ENCODE measurements at regions not wholly inside any gene's neighbourhood (a gene's known extent, or its start where the extent isn't known, plus 50 kb on each side); places are given as distances from the start of the nearest gene placed in this dataset.

DNA sequence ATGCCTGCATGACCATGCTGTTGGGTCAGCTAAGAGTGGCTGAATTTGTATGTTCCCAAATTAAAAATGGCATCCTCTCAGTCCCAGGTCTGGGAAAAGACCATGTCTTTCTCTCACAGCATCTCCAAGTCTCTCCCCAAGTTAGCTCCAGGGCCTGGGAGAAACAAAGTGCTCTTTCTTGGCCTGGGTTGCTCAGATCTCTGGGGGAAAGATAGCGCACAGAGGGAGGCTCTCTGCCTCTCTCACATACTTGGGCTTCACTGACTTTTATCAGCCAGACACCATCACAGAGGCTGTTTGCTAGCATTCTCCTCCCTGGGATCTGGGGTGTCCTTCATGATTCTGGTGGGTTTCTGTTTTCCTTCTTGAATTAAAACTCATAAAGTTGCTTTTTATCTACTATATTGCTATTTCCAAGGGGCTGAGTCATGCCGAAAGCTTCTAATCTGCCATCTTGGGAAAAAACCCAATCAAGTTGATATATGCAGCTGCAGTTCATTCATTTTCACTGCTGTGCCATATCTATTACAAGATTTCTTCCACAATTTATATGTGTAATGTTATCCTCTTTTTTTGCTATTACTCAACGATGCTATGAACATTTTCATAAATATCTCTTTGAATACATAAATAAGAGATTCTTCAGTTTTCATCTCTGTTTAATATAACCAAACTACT, 190.2 kb downstream of the MOXD1 start:
- H3K36me3 ChIP-seq (ENCODE audit: control insufficient read depth in 1 of 2, insufficient read depth in 2 of 2, low read length in 2 of 2), result no peaks in the 10 kb centered on the region
- BruUV-seq (replicated peaks), result no TSS peak
- CTCF ChIA-PET, result no interaction called here
- TF ChIP-seq MAX (IDR thresholded peaks at IDR 0.05) (no peak), TCF7L2 (IDR thresholded peaks at IDR 0.05; ENCODE audit: borderline replicate concordance, extremely low read depth, insufficient read depth, insufficient read length) (no peak), FOSL1 (IDR thresholded peaks at IDR 0.05; ENCODE audit: low read depth) (no peak), SRF (IDR thresholded peaks at IDR 0.05; ENCODE audit: low read depth) (no peak), EZH2phosphoT487 (IDR thresholded peaks at IDR 0.05; ENCODE audit: borderline replicate concordance) (no peak), EZH2 (IDR thresholded peaks at IDR 0.05) (no peak), CTCF (IDR thresholded peaks at IDR 0.05 in 2 of 3, conservative IDR thresholded peaks at IDR 0.05 in 1 of 3; ENCODE audit: borderline replicate concordance in 1 of 3, insufficient read depth in 1 of 3, low read depth in 2 of 3, low read length in 2 of 3) (no peak), YY1 (IDR thresholded peaks at IDR 0.05; ENCODE audit: extremely low read depth, insufficient replicate concordance, low read depth, low read length) (no peak), CEBPB (IDR thresholded peaks at IDR 0.05; ENCODE audit: low read depth) (no peak), EGR1 (IDR thresholded peaks at IDR 0.05; ENCODE audit: low read depth) (no peak), POLR2AphosphoS5 (IDR thresholded peaks at IDR 0.05; ENCODE audit: low read depth, low read length) (no peak), REST (IDR thresholded peaks at IDR 0.05; ENCODE audit: low read depth) (no peak), POLR2A (IDR thresholded peaks at IDR 0.05; ENCODE audit: borderline replicate concordance, extremely low read depth, insufficient read depth, insufficient read length) (no peak), RAD21 (IDR thresholded peaks at IDR 0.05; ENCODE audit: low read depth) (no peak), ZFX (IDR thresholded peaks at IDR 0.05) (no peak), ELF1 (IDR thresholded peaks at IDR 0.05; ENCODE audit: borderline replicate concordance, low read depth) (no peak), CBX3 (IDR thresholded peaks at IDR 0.05; ENCODE audit: low read depth) (no peak)
- TF ChIP-seq, protein P1, sequence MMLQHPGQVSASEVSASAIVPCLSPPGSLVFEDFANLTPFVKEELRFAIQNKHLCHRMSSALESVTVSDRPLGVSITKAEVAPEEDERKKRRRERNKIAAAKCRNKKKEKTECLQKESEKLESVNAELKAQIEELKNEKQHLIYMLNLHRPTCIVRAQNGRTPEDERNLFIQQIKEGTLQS (IDR thresholded peaks at IDR 0.05), result no peak
- RAD21 ChIA-PET (ENCODE audit: low non-redundant PET in 1 of 2, low total read pairs in 2 of 2, uncharacterized antibody in 2 of 2, unreplicated experiment in 2 of 2), result no interaction called here
- H3K4me1 ChIP-seq (ENCODE audit: control insufficient read depth in 1 of 2, insufficient read depth in 2 of 2, low read length in 2 of 2), result peaks cover 0 to 7% of the 10 kb centered on the region in 2 experiments; a peak in 2 of 4 replicates
- POLR2A ChIA-PET, result no interaction called here
- H3K79me2 ChIP-seq (ENCODE audit: insufficient read depth, low read length), result no peaks in the 10 kb centered on the region
- H3K9me2 ChIP-seq (ENCODE audit: insufficient read depth), result no peaks in the 10 kb centered on the region
- ATAC-seq, result no peak
- H3K27ac ChIP-seq (ENCODE audit: low read depth, low read length), result no peak overlapping the region
- no peak overlapping the region for H3K4me3 ChIP-seq (replicated peaks in 1 of 2; ENCODE audit: low read depth in 1 of 2, low read length in 2 of 2)
- intact Hi-C loops (cut with micrococcal nuclease), result loop anchor here (10.0 kb wide), 1 partner anchor 516 kb away; no protein-coding TSS in a partner anchor
- no peak overlapping the region for H3K4me2 ChIP-seq (ENCODE audit: low read length)
- no peaks in the 10 kb centered on the region for H3K9me3 ChIP-seq (ENCODE audit: control insufficient read depth in 1 of 2, insufficient read depth in 1 of 2, low read depth in 1 of 2, low read length in 2 of 2)
- no peaks in the 10 kb centered on the region for H3K27me3 ChIP-seq (ENCODE audit: insufficient read depth, low read length)
- no peaks in the 10 kb centered on the region for H4K20me1 ChIP-seq (ENCODE audit: insufficient read depth)
- no peak overlapping the region for H3K9ac ChIP-seq (ENCODE audit: low read length)
- no peak overlapping the region for H2AFZ ChIP-seq (ENCODE audit: low read depth, low read length, poor library complexity, severe bottlenecking)
- DNase-seq (ENCODE audit: low read depth, low spot score), result no peak

All from HCT116 (cell line).